HG03045 (cell line): ENCODE measurements at regions not wholly inside any gene's neighbourhood (a gene's known extent, or its start where the extent isn't known, plus 50 kb on each side); places are given as distances from the start of the nearest gene placed in this dataset.
"Not testable (repeated sequence)": the region's sequence is repeated elsewhere in the genome, so short reads cannot be mapped to it uniquely, and the experiment has no call there.

Source experiments
- ATAC-seq: cut with Tn5 transposase; IDR thresholded peaks from one replicate; pipeline ENCODE4 v1.9.1; 2021; ENCODE audit warnings: mild to moderate bottlenecking, moderate library complexity; ENCODE audit not compliant: unreplicated experiment

- ATAC-seq = no peak
Measured at GRCh38 chr10:28354511-28354910, 51.6 kb upstream of the MPP7 start.

- no peak for ATAC-seq
Measured at GRCh38 chr10:28355376-28355775, 52.5 kb upstream of the MPP7 start.

DNA sequence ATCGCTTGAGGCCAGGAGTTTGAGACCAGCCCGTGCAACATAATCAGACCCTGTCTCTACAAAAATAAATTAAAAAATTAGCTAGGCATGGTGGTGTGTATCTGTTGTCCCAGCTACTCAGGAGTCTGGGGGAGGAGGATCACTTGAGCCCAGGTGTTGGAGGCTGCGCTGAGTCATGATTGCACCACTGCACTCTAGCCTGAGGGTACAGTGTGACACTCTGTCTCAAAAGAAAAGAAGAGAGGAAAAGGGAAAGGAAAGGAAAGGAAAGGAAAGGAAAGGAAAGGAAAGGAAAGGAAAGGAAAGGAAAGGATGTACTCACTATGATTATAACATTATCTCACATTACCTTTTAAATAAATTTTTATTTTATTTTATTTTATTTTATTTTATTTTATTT, 56.5 kb upstream of the MPP7 start:
- no peak for ATAC-seq

GRCh38 chr10:28360175-28360574, 57.3 kb upstream of the MPP7 start:
- ATAC-seq = no peak

GRCh38 chr10:28363376-28363775, 60.5 kb upstream of the MPP7 start:
- no peak for ATAC-seq

DNA sequence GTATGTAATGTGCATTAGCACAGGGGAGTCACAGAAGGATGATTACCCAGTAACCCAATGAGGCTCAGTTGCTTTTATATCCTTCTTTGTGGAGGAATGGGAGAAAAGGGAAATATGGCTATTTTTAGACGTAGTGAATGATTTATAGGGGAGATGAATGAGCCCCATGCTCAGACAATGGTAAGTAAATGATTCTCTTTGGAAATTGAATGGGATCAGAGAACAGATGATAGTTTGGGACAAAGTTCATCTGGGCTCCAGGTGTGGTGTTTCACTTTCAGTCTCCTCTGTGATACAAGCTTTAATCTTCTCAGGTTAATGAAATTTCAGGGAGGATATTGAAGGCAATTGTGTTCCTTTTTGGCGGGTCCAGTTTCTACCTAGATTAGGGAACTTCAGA, 63.0 kb upstream of the MPP7 start:
- ATAC-seq = no peak

DNA sequence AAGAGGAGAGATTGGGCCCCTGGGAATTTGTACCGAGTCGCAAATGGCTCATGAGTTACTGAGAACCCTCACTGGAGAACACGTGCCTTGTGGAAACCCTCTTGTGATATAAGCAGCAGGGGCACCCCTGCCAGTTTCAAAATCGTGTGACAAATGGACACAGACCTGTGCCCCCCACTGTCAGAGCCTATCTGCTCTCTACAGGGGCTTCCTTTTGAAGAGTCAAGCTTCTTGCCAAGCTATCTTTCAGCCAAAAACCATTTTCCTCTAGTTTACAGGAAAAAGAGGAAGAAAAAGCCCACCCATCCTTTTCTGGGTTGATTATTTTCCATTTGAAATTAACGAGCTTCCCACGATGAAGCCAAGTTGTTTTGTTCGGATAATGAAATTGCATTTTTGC, 64.1 kb upstream of the MPP7 start:
- ATAC-seq = no peak

DNA sequence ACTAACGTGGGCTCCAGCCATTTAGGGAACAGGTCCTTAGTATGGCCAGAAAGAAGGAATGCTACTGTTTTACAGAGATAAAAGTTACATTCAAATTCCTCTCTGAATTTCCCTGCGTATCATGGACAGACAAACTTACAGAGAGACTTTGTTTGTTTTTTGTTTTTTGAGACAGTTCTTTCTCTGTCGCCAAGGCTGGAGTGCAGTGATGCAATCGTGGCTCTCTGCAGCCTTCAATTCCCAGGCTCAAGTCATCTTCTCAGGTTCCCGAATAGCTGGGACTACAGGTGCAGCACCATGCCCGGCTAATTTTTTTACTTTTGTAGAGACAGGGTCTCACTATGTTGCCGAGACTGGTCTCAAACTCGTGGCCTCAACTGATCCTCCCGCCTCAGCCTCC, 64.5 kb upstream of the MPP7 start:
- ATAC-seq = no peak

DNA sequence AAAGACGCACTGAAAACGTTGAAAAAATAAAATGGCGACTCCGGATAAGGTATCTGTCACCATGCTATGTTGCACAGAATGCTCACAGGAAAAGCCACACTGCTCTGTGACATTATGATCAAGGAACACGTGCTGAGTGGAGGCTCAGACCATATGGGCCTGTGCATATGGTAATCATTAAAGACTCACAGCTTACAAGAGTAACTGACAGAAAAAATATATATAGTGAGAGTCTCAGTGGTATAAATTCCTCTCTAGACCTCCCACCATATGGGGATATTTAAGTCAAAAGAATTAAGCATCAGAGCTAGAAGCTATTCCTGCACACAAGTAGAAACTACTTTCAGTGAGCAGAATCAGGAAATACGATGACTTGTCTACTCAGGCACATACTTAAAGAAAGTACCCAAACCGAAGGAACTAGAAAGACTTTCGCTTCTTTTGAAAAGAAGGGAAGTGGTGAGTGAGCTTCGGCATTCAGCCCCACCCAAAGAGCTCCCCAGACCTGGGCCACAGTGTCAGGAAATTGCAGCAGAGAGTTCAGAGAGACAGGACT, 65.1 kb upstream of the MPP7 start:
- ATAC-seq = peak; percentile 81

- no peak for ATAC-seq
Measured at GRCh38 chr10:28370107-28370835, 67.4 kb upstream of the MPP7 start.

- ATAC-seq = not testable (repeated sequence)
Measured at GRCh38 chr10:28371638-28372037, 68.8 kb upstream of the MPP7 start.

DNA sequence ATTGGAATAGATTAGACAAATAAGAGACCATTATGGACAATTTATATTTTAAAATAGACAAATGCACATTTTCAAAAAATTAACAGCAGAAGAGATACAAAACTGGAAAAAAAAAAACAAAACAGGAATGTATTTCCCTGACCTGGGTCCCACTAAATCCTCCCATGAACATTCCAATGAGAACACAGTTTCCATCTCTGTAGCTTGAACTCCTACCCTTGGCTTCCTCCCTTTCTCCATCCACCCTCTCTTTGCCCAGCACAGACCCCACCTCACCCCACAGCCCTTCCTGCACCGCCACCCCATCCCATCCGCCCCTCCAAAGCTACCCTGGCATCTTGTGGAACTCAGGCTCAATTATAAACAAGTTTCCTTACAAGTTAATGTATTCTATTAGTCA, 71.2 kb upstream of the MPP7 start:
- ATAC-seq = no peak

- ATAC-seq = no peak
Measured at GRCh38 chr10:28375399-28376354, 72.8 kb upstream of the MPP7 start.

DNA sequence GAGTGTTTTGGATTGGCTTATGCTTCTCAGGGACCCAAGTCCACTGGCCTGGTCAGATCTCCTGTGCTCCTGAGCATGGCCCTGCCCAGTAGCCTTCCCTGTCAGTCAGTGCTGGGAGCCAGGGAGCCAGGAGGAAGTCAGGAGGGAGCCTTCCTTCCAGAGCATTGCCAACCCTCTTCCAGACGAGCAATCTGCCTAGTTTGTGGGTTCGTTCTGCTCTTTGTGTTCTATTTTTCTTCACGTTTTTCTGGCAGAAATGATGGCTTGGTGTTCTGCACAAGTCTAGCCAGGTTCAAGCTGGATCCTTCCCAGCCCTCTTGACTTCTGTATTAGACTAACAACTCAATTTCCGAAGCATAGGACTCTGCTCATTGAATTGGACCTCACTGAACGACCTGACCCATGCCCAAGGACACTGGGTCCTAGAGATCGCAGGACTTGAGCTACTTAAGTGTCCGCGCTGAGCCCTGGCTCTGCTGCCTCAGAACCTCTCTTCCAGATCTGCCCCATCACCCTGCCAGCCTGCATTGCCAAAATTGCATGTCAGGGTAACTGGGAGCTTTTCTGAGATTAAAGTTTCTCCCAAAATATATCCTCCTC, 76.2 kb upstream of the MPP7 start:
- ATAC-seq = no peak

DNA sequence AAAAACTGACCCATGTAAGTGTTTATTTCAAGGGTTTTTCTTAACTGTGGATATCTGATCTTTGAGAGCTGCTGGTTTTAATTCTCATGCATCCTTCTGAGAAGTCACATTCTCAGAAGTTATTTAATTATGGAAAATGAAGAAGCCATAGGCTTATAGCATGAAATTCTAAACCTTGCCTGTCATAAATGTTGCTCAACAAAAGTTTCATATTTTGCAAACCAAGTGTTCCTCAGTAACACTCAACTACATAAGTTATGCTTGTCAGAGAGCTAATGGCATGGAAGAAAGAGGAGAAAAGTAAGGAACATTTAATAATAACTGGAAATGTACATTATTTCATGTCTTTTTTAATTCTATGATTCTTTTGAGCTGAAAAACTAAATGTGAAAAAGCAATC, 78.6 kb upstream of the MPP7 start:
- no peak for ATAC-seq

DNA sequence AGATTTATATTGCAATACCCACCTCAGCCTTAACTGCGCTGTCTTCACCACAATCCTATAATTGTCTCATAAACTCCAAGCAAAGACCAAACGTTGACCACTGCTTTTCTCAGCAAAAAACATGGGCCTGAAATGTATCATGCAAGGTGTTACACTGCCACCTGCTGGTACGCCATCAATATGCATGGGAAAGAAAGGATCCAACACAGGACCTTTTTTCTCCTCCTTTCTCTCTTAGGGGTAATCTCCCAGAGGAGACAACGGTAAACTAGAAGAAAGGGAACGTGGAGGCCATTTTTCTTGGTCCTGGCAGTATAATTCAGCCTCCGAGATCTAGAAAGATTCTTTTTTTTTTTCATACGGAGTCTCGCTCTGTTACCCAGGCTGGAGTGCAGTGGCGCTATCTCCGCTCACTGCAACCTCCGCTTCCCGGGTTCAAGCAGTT, 79.1 kb upstream of the MPP7 start:
- no peak for ATAC-seq

DNA sequence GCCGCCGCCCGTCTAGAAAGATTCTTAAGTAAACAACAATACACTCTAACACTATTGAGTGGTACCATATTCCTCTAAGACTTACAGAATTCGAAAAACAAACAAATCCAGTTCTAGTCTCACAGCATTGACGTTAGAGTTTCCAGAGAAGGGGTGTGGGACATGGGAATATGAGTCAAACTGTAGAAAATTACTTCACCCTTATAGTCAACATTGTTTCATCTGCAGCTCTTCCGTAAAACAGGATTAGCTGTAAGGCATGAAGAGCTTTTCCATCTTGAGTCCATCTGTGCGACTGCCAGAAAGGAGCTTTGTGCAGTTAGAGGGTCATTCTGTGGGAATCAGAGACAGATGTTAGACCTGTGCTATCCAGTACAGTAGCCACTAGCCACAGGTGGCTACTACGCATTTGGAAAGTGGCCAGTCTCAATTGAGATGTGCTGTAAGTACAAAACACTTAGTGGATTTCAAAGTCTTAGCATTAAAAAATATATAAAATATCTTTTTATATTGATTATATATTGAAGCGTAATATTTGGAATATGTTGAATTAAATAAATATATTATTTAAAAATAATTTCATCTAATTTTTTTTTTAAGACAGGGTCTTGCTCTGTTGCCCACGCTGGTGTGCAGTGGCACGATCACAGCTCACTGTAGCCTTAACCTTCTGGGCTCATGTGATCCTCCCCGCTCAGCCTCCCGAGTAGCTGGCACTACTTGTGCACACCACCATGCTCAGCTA, 79.8 kb upstream of the MPP7 start:
- no peak for ATAC-seq

DNA sequence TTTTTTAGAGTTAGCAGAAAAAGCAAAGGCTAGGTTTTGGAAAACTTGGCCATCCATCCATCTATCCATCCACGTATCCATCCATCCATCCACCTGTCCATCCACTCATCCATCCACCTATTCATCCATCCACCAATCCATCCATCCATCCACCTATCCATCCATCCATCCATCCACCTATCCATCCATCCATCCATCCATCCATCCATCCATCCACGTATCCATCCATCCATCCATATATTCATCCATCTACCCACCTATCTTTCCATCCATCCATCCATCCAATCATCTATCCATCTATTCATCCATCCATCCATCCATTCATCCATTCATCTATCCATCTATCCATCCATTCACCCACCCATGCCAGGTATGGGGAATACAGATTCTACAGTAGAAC, 81.7 kb upstream of the MPP7 start:
- no peak for ATAC-seq

- no peak for ATAC-seq
Measured at GRCh38 chr10:28385748-28386502, 83.1 kb upstream of the MPP7 start.

GRCh38 chr10:28386503-28386868, 83.6 kb upstream of the MPP7 start:
- ATAC-seq = no peak
